ENCODE measurements at regions not wholly inside any gene's neighbourhood (a gene's known extent, or its start where the extent isn't known, plus 50 kb on each side); places are given as distances from the start of the nearest gene placed in this dataset.
"Not testable (repeated sequence)": the region's sequence is repeated elsewhere in the genome, so short reads cannot be mapped to it uniquely, and the experiment has no call there.

DNA sequence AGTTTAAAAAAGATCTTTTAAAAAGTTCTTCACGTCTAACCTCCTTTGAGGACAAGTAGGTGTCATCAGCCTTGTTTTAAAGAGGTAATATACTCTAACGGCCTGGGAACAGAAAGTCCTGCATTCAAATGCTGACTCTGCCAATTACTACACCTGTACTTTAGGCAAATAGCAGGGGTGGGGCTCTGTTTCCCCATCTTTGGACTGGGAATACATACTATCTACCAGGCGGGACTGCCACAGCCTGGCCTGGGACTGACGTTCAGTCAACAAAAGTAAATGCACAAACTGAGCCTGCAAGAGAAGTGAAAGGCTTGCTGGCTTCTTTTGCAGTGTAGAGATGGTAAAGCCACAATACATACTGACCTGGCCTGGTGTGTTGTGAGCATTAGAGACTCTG is 107.6 kb upstream of the SPATA12 start:
- H3K36me3 ChIP-seq: no peaks in the 10 kb centered on the region
- H3K9me3 ChIP-seq: no peaks in the 10 kb centered on the region
- WGBS, 5 donors: 82 to 90% (median 89%) methylated on average over 4 of the region's 4 CpGs
- H3K4me3 ChIP-seq: no peak overlapping the region
- TF ChIP-seq POLR2A (IDR thresholded peaks at IDR 0.05): no peak
- no peak for TF ChIP-seq POLR2AphosphoS5 (IDR thresholded peaks at IDR 0.05)
- no peak for TF ChIP-seq CTCF (IDR thresholded peaks at IDR 0.05 in 8 of 11, conservative IDR thresholded peaks at IDR 0.05 in 3 of 11)
- H3K27ac ChIP-seq: no peak overlapping the region
- no peaks in the 10 kb centered on the region for H3K27me3 ChIP-seq (replicated peaks in 1 of 7)
- H3K4me1 ChIP-seq: no peaks in the 10 kb centered on the region
- DNase-seq: no peak
- intact Hi-C loops (cut with DNase I; ENCODE audit: low total_unique reads): no loop called here

DNA sequence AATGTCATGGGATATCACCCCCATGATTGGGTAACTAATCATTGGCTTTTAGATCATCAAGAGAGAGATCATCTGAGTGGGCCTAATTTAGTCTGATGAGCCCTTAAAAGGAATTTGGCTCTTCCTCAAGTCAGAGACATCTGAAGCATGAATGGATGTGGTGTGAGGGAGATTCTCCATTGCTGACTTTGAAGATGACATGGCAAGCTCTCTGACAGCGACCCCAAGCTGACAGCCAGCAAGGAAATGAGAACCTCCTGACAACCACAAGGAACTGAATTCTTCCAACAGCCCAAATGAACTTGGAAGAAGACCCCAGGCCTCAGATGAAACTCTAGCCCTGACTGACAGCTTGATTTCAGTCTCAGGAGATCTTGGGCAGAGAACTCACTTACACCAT is 108.4 kb upstream of the SPATA12 start:
- 27 to 75% (median 57%) methylated on average over 1 of the region's 1 CpG for WGBS, 5 donors
- Histone ChIP-seq H3K9me3 (no peaks in the 10 kb centered on the region), H3K4me3 (no peak overlapping the region), H3K4me1 (no peaks in the 10 kb centered on the region), H3K36me3 (no peaks in the 10 kb centered on the region), H3K27ac (no peak overlapping the region), H3K27me3 (replicated peaks in 1 of 7) (no peaks in the 10 kb centered on the region)
- no peak for TF ChIP-seq POLR2AphosphoS5 (IDR thresholded peaks at IDR 0.05)
- no peak for TF ChIP-seq CTCF (IDR thresholded peaks at IDR 0.05 in 8 of 11, conservative IDR thresholded peaks at IDR 0.05 in 3 of 11)
- no peak for TF ChIP-seq POLR2A (IDR thresholded peaks at IDR 0.05)
- no peak for DNase-seq
- intact Hi-C loops (cut with DNase I; ENCODE audit: low total_unique reads): no loop called here

GRCh38 chr3:56951366-56951765 is 109.1 kb upstream of the SPATA12 start:
- Histone ChIP-seq H3K27ac (no peak overlapping the region), H3K4me3 (no peak overlapping the region), H3K4me1 (no peaks in the 10 kb centered on the region), H3K27me3 (replicated peaks in 1 of 7) (no peaks in the 10 kb centered on the region), H3K36me3 (no peaks in the 10 kb centered on the region), H3K9me3 (peaks cover 0 to 7% (median 0%) of the 10 kb centered on the region in 8 donors)
- TF ChIP-seq CTCF (IDR thresholded peaks at IDR 0.05 in 8 of 11, conservative IDR thresholded peaks at IDR 0.05 in 3 of 11) (no peak), POLR2AphosphoS5 (IDR thresholded peaks at IDR 0.05) (no peak), POLR2A (IDR thresholded peaks at IDR 0.05) (no peak)
- intact Hi-C loops (cut with DNase I; ENCODE audit: low total_unique reads): no loop called here
- no peak for DNase-seq
- WGBS, 5 donors: 31 to 79% (median 75%) methylated on average over 1 of the region's 1 CpG

DNA sequence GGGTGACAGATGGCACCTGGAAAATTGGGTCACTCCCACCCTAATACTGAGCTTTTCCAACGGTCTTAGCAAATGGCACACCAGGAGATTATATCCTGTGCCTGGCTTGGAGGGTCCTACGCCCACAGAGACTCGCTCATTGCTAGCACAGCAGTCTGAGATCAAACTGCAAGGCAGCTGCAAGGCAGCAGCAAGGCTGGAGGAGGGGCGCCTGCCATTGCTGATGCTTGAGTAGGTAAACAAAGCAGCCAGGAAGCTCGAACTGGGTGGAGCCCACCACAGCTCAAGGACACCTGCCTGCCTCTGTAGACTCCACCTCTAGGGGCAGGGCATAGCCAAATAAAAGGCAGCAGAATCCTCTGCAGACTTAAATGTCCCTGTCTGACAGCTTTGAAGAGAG is 115.1 kb upstream of the SPATA12 start:
- H3K4me3 ChIP-seq; DNase-seq; H3K27ac ChIP-seq; H3K4me1 ChIP-seq; H3K36me3 ChIP-seq; intact Hi-C loops (cut with DNase I; ENCODE audit: low total_unique reads); H3K27me3 ChIP-seq (replicated peaks in 1 of 7): not testable (repeated sequence)
- WGBS, 5 donors: 70 to 96% (median 80%) methylated on average over 5 of the region's 5 CpGs
- H3K9me3 ChIP-seq: peaks cover 0 to 20% (median 6%) of the 10 kb centered on the region in 8 donors

GRCh38 chr3:56942523-56942922 is 117.9 kb upstream of the SPATA12 start:
- 64 to 84% (median 71%) methylated on average over 2 of the region's 2 CpGs for WGBS, 5 donors
- intact Hi-C loops (cut with DNase I; ENCODE audit: low total_unique reads): no loop called here
- no peaks in the 10 kb centered on the region for H3K4me1 ChIP-seq
- DNase-seq: no peak
- no peaks in the 10 kb centered on the region for H3K27me3 ChIP-seq (replicated peaks in 1 of 7)
- H3K4me3 ChIP-seq: no peak overlapping the region
- TF ChIP-seq POLR2A (IDR thresholded peaks at IDR 0.05): no peak
- TF ChIP-seq CTCF (IDR thresholded peaks at IDR 0.05 in 8 of 11, conservative IDR thresholded peaks at IDR 0.05 in 3 of 11): no peak
- no peak for TF ChIP-seq POLR2AphosphoS5 (IDR thresholded peaks at IDR 0.05)
- no peak overlapping the region for H3K27ac ChIP-seq
- H3K36me3 ChIP-seq: no peaks in the 10 kb centered on the region
- peaks cover 0 to 20% (median 6%) of the 10 kb centered on the region in 8 donors for H3K9me3 ChIP-seq

Data from spleen (tissue), 11 donors.